ENCODE measurements at regions not wholly inside any gene's neighbourhood (a gene's known extent, or its start where the extent isn't known, plus 50 kb on each side); places are given as distances from the start of the nearest gene placed in this dataset.

GRCh38 chr4:187141101-187141500 lies 417.4 kb upstream of the FAT1 start:
- in situ Hi-C loops (cut with HindIII; ENCODE audit: extremely low pct_ligation_motif_present, low pct_unique_long_range_greater_than_20kb), result no loop called here
- no peak for DNase-seq (ENCODE audit: low spot score)
- ChIA-PET POLR2A (no interaction called here), CTCF (ENCODE audit: low intra/inter-chr PET ratio, low total read pairs) (no interaction called here)
- intact Hi-C loops (cut with micrococcal nuclease; ENCODE audit: unreplicated experiment), result no loop called here
- Histone ChIP-seq H3K36me3 (replicated peaks in 1 of 2; ENCODE audit: control insufficient read depth in 1 of 2, insufficient read depth in 2 of 2, low read length in 2 of 2) (no peaks in the 10 kb centered on the region), H3K79me2 (ENCODE audit: insufficient read depth, low read length) (no peaks in the 10 kb centered on the region), H3K27ac (ENCODE audit: extremely low read length, insufficient read depth, low read length) (no peak overlapping the region), H3K4me1 (ENCODE audit: insufficient read depth, low read length) (no peaks in the 10 kb centered on the region), H3K4me2 (ENCODE audit: low read depth, low read length) (no peak overlapping the region), H3K4me3 (replicated peaks in 1 of 3; ENCODE audit: insufficient read depth in 1 of 3, low read depth in 2 of 3, low read length in 3 of 3) (no peak overlapping the region), H3K9ac (ENCODE audit: insufficient read depth, low read depth, low read length) (no peak overlapping the region), H4K20me1 (ENCODE audit: insufficient read depth, low read length) (no peaks in the 10 kb centered on the region), H3K27me3 (ENCODE audit: control insufficient read depth in 1 of 2, insufficient read depth in 2 of 2, low read length in 2 of 2) (no peaks in the 10 kb centered on the region; a peak in 2 of 5 replicates), H2AFZ (ENCODE audit: low read length) (no peak overlapping the region), H3K9me3 (ENCODE audit: low read length) (no peaks in the 10 kb centered on the region)
- FAIRE-seq, result no peak
- 10% methylated on average over 7 of the region's 7 CpGs for WGBS (ENCODE audit: low lambda C conversion rate)
- no peak for ATAC-seq
- BruUV-seq (replicated peaks), result no TSS peak
- TF ChIP-seq HNF4G (IDR thresholded peaks at IDR 0.05; ENCODE audit: borderline replicate concordance, low read depth, low read length) (no peak), HNF4G (CRISPR knock-in tag; IDR thresholded peaks at IDR 0.05; ENCODE audit: borderline replicate concordance, low read depth) (no peak), ZBTB39 (CRISPR knock-in tag; IDR thresholded peaks at IDR 0.05) (no peak), ZNF281 (CRISPR knock-in tag; IDR thresholded peaks at IDR 0.05; ENCODE audit: borderline replicate concordance) (no peak), YEATS2 (CRISPR knock-in tag; IDR thresholded peaks at IDR 0.05; ENCODE audit: borderline replicate concordance) (no peak), PAF1 (CRISPR knock-in tag; IDR thresholded peaks at IDR 0.05) (no peak), PCBP1 (IDR thresholded peaks at IDR 0.05; ENCODE audit: borderline replicate concordance, low read depth, low read length) (no peak), SNAPC2 (CRISPR knock-in tag; IDR thresholded peaks at IDR 0.05) (no peak), TFDP2 (CRISPR knock-in tag; IDR thresholded peaks at IDR 0.05) (no peak), ZNF891 (CRISPR knock-in tag; IDR thresholded peaks at IDR 0.05) (no peak), CERS6 (CRISPR knock-in tag; IDR thresholded peaks at IDR 0.05) (no peak), ZNF496 (CRISPR knock-in tag; IDR thresholded peaks at IDR 0.05; ENCODE audit: insufficient replicate concordance) (no peak), NFRKB (IDR thresholded peaks at IDR 0.05) (no peak), ATF7-NPFF (CRISPR knock-in tag; IDR thresholded peaks at IDR 0.05; ENCODE audit: low read depth) (no peak), DNMT3B (CRISPR knock-in tag; conservative IDR thresholded peaks at IDR 0.05) (no peak)
